ENCODE measurements at regions not wholly inside any gene's neighbourhood (a gene's known extent, or its start where the extent isn't known, plus 50 kb on each side); places are given as distances from the start of the nearest gene placed in this dataset.

GRCh38 chr3:99218468-99218867, 317.0 kb upstream of the DCBLD2 start:
- H3K27ac ChIP-seq, result no peak overlapping the region
- H3K9me3 ChIP-seq, result no peaks in the 10 kb centered on the region
- 53 to 55% methylated on average over 1 of the region's 1 CpG for WGBS, 2 donors
- H3K36me3 ChIP-seq, result no peaks in the 10 kb centered on the region
- H3K4me1 ChIP-seq, result no peaks in the 10 kb centered on the region
- no peaks in the 10 kb centered on the region for H3K27me3 ChIP-seq
- intact Hi-C loops (cut with DNase I), result no loop called here
- no peak for TF ChIP-seq CTCF (IDR thresholded peaks at IDR 0.05)
- TF ChIP-seq POLR2A (IDR thresholded peaks at IDR 0.05), result no peak
- DNase-seq, result no peak
- no peak overlapping the region for H3K4me3 ChIP-seq

- 56 to 73% methylated on average over 1 of the region's 1 CpG for WGBS, 2 donors
- Histone ChIP-seq H3K27ac (no peak overlapping the region), H3K9me3 (no peaks in the 10 kb centered on the region), H3K4me1 (no peaks in the 10 kb centered on the region), H3K4me3 (no peak overlapping the region), H3K36me3 (no peaks in the 10 kb centered on the region), H3K27me3 (no peaks in the 10 kb centered on the region)
- intact Hi-C loops (cut with DNase I), result no loop called here
- TF ChIP-seq POLR2A (IDR thresholded peaks at IDR 0.05), result no peak
- no peak for TF ChIP-seq CTCF (IDR thresholded peaks at IDR 0.05)
- DNase-seq, result no peak
These were observed 311.5 kb upstream of the DCBLD2 start for GRCh38 chr3:99212969-99213368.

- Histone ChIP-seq H3K4me3 (no peak overlapping the region), H3K27ac (no peak overlapping the region), H3K9me3 (no peaks in the 10 kb centered on the region), H3K36me3 (no peaks in the 10 kb centered on the region), H3K4me1 (no peaks in the 10 kb centered on the region), H3K27me3 (no peaks in the 10 kb centered on the region)
- TF ChIP-seq CTCF (IDR thresholded peaks at IDR 0.05) (no peak), POLR2A (IDR thresholded peaks at IDR 0.05) (no peak)
- no peak for DNase-seq
- 77 to 86% methylated on average over 2 of the region's 2 CpGs for WGBS, 2 donors
- intact Hi-C loops (cut with DNase I), result no loop called here
These were observed 309.8 kb upstream of the DCBLD2 start for GRCh38 chr3:99211309-99211708.

GRCh38 chr3:99199021-99199420, 297.5 kb upstream of the DCBLD2 start:
- DNase-seq, result no peak
- Histone ChIP-seq H3K36me3 (no peaks in the 10 kb centered on the region), H3K27me3 (no peaks in the 10 kb centered on the region), H3K27ac (no peak overlapping the region), H3K4me3 (no peak overlapping the region), H3K4me1 (no peaks in the 10 kb centered on the region), H3K9me3 (no peaks in the 10 kb centered on the region)
- intact Hi-C loops (cut with DNase I), result no loop called here
- 42 to 75% methylated on average over 3 of the region's 3 CpGs for WGBS, 2 donors
- TF ChIP-seq POLR2A (IDR thresholded peaks at IDR 0.05) (no peak), CTCF (IDR thresholded peaks at IDR 0.05) (no peak)

- no peaks in the 10 kb centered on the region for H3K4me1 ChIP-seq
- H3K36me3 ChIP-seq, result no peaks in the 10 kb centered on the region
- no peak for DNase-seq
- H3K4me3 ChIP-seq, result no peak overlapping the region
- no peaks in the 10 kb centered on the region for H3K9me3 ChIP-seq
- no peak for TF ChIP-seq CTCF (IDR thresholded peaks at IDR 0.05)
- TF ChIP-seq POLR2A (IDR thresholded peaks at IDR 0.05), result no peak
- 71 to 92% methylated on average over 2 to 3 of the region's 3 CpGs for WGBS, 2 donors
- intact Hi-C loops (cut with DNase I), result no loop called here
- no peaks in the 10 kb centered on the region for H3K27me3 ChIP-seq
- no peak overlapping the region for H3K27ac ChIP-seq
These were observed 289.7 kb upstream of the DCBLD2 start for GRCh38 chr3:99191186-99191585.

Data from esophagus squamous epithelium (tissue), 5 donors.